ENCODE measurements at regions not wholly inside any gene's neighbourhood (a gene's known extent, or its start where the extent isn't known, plus 50 kb on each side); places are given as distances from the start of the nearest gene placed in this dataset.

DNA sequence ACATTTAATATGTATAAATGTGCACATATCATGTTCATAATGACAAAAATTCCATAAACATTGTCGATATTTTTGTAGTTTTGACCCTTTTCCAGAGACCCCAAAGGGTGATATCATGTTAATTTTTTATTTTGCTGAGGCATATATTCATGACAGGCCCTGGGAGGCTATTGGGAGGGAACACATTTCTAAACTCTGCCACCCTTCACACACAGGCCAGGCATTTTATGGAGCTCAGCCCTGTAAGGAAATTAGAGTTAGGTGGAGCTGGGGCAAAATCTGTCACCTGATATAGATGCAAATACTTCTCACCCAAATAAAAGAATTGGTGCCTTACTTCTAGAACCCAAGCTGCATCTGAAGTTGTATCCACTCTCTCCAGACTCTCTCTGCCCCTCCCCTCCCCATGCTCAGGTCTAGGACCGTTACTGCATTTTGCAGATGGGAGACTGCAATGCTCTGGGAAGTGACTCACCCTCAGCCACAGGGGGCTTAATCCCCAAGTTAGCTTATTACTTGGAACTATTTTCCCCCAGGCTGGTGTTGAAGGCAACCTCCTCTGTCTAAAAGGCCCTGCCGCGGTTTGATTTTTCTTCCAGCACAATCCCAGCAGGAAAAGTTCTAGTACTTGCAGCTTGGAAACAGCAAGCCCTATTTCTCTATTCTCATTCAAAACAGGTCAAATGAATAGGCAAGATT is 238.9 kb downstream of the EMP1 start:
- no peak for DNase-seq (ENCODE audit: extremely low read depth, insufficient read length)
- TF ChIP-seq, protein P1, sequence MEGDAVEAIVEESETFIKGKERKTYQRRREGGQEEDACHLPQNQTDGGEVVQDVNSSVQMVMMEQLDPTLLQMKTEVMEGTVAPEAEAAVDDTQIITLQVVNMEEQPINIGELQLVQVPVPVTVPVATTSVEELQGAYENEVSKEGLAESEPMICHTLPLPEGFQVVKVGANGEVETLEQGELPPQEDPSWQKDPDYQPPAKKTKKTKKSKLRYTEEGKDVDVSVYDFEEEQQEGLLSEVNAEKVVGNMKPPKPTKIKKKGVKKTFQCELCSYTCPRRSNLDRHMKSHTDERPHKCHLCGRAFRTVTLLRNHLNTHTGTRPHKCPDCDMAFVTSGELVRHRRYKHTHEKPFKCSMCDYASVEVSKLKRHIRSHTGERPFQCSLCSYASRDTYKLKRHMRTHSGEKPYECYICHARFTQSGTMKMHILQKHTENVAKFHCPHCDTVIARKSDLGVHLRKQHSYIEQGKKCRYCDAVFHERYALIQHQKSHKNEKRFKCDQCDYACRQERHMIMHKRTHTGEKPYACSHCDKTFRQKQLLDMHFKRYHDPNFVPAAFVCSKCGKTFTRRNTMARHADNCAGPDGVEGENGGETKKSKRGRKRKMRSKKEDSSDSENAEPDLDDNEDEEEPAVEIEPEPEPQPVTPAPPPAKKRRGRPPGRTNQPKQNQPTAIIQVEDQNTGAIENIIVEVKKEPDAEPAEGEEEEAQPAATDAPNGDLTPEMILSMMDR (IDR thresholded peaks at IDR 0.05; ENCODE audit: insufficient read depth, low read length, poor library complexity, severe bottlenecking), result no peak

DNA sequence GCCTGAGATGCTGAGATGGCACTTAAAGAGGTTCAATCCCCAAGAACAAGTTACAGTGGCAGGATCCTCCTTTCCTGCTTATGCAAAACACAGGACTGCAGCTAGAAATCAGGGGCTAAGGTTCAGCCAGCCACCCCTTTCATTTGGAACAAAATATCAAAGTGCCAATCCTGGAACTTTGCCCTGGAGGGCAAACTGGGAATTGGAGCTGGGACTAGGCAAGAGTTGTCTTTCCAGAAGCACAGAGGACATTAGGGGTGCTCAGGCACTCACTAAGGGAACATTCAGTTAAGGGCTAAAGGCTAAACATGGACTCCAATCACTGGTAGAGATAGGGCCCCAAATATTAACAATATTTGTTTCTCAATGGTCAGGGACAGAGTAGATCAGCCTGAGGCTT is 237.2 kb downstream of the EMP1 start:
- Histone ChIP-seq H3K4me3 (replicated peaks; ENCODE audit: low read depth, low read length) (no peak overlapping the region), H3K27me3 (replicated peaks; ENCODE audit: control insufficient read depth, insufficient read depth, low read length) (no peaks in the 10 kb centered on the region; the same call in 1 of the 2 replicates), H3K36me3 (ENCODE audit: control insufficient read depth, insufficient read depth, low read length) (no peaks in the 10 kb centered on the region)
- TF ChIP-seq, protein P1 (IDR thresholded peaks at IDR 0.05; ENCODE audit: insufficient read depth, low read length, poor library complexity, severe bottlenecking), result no peak
- DNase-seq (ENCODE audit: extremely low read depth, insufficient read length), result no peak

More for the DNA sequence above, 238.9 kb downstream of the EMP1 start:
- H3K4me3 ChIP-seq (replicated peaks; ENCODE audit: low read depth, low read length), result no peak overlapping the region
- H3K36me3 ChIP-seq (ENCODE audit: control insufficient read depth, insufficient read depth, low read length), result no peaks in the 10 kb centered on the region
- H3K27me3 ChIP-seq (replicated peaks; ENCODE audit: control insufficient read depth, insufficient read depth, low read length), result no peaks in the 10 kb centered on the region; the same call in 1 of the 2 replicates

DNA sequence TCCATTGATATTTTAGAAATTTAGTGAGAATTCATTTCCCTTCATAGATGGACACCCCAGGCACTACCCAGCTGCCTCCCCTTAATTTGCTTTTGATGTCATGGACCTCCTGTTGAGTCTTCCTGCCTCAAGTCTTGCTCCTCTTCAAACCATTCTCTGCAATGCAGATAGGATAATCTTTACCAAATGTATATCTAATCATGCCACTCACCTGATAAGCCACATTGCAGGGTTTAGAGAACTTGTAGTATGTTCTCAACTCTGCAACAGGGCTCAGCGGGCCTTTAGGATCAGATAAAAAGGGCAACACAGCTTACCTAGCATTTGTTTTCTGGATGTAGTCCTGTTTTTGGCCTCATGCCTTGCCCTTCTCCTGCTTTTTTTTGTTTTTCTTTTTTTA is 234.5 kb downstream of the EMP1 start:
- no peaks in the 10 kb centered on the region; the same call in 1 of the 2 replicates for H3K27me3 ChIP-seq (replicated peaks; ENCODE audit: control insufficient read depth, insufficient read depth, low read length)
- DNase-seq (ENCODE audit: extremely low read depth, insufficient read length), result no peak
- no peak overlapping the region for H3K4me3 ChIP-seq (replicated peaks; ENCODE audit: low read depth, low read length)
- H3K36me3 ChIP-seq (ENCODE audit: control insufficient read depth, insufficient read depth, low read length), result no peaks in the 10 kb centered on the region
- TF ChIP-seq, protein P1 (IDR thresholded peaks at IDR 0.05; ENCODE audit: insufficient read depth, low read length, poor library complexity, severe bottlenecking), result no peak

DNA sequence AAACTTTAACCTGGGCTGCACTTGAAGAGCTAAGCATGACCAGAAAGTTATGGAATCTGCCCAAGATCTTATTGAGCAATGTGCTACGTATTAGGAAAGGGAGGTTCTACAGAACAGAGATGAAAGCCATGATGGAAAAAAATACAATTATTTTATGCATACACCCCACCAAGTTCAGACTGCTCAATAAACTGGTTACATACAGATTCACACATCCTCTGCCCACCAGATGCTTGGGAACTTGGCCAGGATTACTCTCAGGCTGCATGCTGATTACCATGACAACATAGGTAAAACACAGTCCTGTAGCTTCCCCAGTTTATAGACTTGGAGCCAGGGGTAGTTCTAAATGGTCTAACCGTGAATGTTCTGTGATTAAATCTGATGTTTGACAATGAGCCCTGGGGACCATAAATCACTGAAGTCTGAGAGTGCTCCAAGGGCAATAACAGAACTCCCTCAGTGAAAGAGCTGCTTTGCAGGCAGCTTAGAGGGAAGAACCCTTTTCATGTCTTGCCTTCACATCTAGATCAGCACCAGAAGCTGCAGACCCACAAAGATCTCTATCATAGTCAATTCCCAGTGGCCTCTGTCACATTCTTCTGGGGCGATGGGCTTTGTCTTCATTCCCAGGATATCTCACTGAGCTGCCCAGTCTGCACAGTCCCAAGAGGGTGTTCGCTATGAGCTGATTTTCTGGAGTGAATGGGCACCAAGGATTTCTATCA is 232.2 kb downstream of the EMP1 start:
- H3K4me3 ChIP-seq (replicated peaks; ENCODE audit: low read depth, low read length), result no peak overlapping the region
- TF ChIP-seq, protein P1 (IDR thresholded peaks at IDR 0.05; ENCODE audit: insufficient read depth, low read length, poor library complexity, severe bottlenecking), result no peak
- no peaks in the 10 kb centered on the region; the same call in 1 of the 2 replicates for H3K27me3 ChIP-seq (replicated peaks; ENCODE audit: control insufficient read depth, insufficient read depth, low read length)
- DNase-seq (ENCODE audit: extremely low read depth, insufficient read length), result no peak
- no peaks in the 10 kb centered on the region for H3K36me3 ChIP-seq (ENCODE audit: control insufficient read depth, insufficient read depth, low read length)

DNA sequence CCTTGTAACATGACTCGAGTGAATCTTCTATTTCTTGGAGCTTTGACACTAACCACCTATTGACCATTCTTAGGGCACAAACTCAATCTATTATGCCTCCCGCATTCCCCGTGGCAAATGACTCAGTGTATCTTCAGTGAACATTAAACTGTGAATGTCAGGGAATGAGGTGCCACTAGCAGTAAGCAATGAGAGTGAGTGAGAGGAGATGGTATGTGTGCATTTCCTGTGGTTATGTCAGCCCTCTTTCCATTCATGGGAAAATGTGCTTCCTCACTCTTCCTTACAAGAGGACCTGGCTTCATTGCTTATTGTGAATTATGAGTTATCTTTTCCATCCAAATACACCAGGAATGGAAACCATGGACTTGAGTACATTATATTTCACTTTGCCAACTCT is 229.2 kb downstream of the EMP1 start:
- H3K27me3 ChIP-seq (replicated peaks; ENCODE audit: control insufficient read depth, insufficient read depth, low read length), result no peaks in the 10 kb centered on the region
- no peak for DNase-seq (ENCODE audit: extremely low read depth, insufficient read length)
- no peaks in the 10 kb centered on the region for H3K36me3 ChIP-seq (ENCODE audit: control insufficient read depth, insufficient read depth, low read length)
- TF ChIP-seq, protein P1 (IDR thresholded peaks at IDR 0.05; ENCODE audit: insufficient read depth, low read length, poor library complexity, severe bottlenecking), result no peak
- no peak overlapping the region for H3K4me3 ChIP-seq (replicated peaks; ENCODE audit: low read depth, low read length)

All from GM06990 (cell line).